Esophagus mucosa (tissue), 1 donor: ENCODE measurements at regions not wholly inside any gene's neighbourhood (a gene's known extent, or its start where the extent isn't known, plus 50 kb on each side); places are given as distances from the start of the nearest gene placed in this dataset.
"Not testable (repeated sequence)": the region's sequence is repeated elsewhere in the genome, so short reads cannot be mapped to it uniquely, and the experiment has no call there.

Source experiments
- ATAC-seq: fragments of 200-7000 bp; cut with Tn5 transposase; one replicate; pipeline ENCODE4 v1.9.1; 2020
- donor health status: DM: yes; HTN: yes; CAD: no.

- peak; percentile 72 for ATAC-seq
Observed at GRCh38 chr6:6724539-6725467, 136.3 kb downstream of the LY86 start.

- no peak for ATAC-seq
Observed at GRCh38 chr6:6725468-6726209, 137.1 kb downstream of the LY86 start.

GRCh38 chr6:6728169-6728941 is 139.8 kb downstream of the LY86 start:
- ATAC-seq = no peak

GRCh38 chr6:6729971-6730370 is 141.5 kb downstream of the LY86 start:
- ATAC-seq = no peak

- ATAC-seq = peak; percentile 79
Observed at GRCh38 chr6:6730831-6731230, 142.3 kb downstream of the LY86 start.

GRCh38 chr6:6734479-6735465 is 146.3 kb downstream of the LY86 start:
- ATAC-seq = peak; percentile 6

- peak; percentile 21 for ATAC-seq
Observed at GRCh38 chr6:6736791-6737654, 148.5 kb downstream of the LY86 start.

GRCh38 chr6:6737671-6738070 is 149.2 kb downstream of the LY86 start:
- no peak for ATAC-seq

GRCh38 chr6:6738108-6738507 is 149.6 kb downstream of the LY86 start:
- no peak for ATAC-seq

- no peak for ATAC-seq
Observed at GRCh38 chr6:6738922-6739716, 150.6 kb downstream of the LY86 start.

- ATAC-seq = no peak
Observed at GRCh38 chr6:6740595-6740994, 152.1 kb downstream of the LY86 start.

GRCh38 chr6:6741264-6741663 is 152.7 kb downstream of the LY86 start:
- no peak for ATAC-seq

- no peak for ATAC-seq
Observed at GRCh38 chr6:6742535-6742934, 154.0 kb downstream of the LY86 start.

GRCh38 chr6:6744551-6744950 is 156.0 kb downstream of the LY86 start:
- no peak for ATAC-seq

GRCh38 chr6:6745637-6746332 is 157.3 kb downstream of the LY86 start:
- ATAC-seq = not testable (repeated sequence)

GRCh38 chr6:6746333-6746969 is 157.9 kb downstream of the LY86 start:
- no peak for ATAC-seq

- ATAC-seq = no peak
Observed at GRCh38 chr6:6746970-6747338, 158.4 kb downstream of the LY86 start.

GRCh38 chr6:6747371-6747770 is 158.9 kb downstream of the LY86 start:
- ATAC-seq = no peak

- ATAC-seq = no peak
Observed at GRCh38 chr6:6748001-6748400, 159.5 kb downstream of the LY86 start.
